NCI-H526 (cell line): ENCODE measurements at regions not wholly inside any gene's neighbourhood (a gene's known extent, or its start where the extent isn't known, plus 50 kb on each side); places are given as distances from the start of the nearest gene placed in this dataset.
A peak's percentile ranks its signal among the peaks of the same experiment; 100 is the strongest.

Experiments
- DNase-seq, 2 experiments: peaks; one replicate each; lab custom pipeline; 2025; lab: John Stamatoyannopoulos, UW

DNA sequence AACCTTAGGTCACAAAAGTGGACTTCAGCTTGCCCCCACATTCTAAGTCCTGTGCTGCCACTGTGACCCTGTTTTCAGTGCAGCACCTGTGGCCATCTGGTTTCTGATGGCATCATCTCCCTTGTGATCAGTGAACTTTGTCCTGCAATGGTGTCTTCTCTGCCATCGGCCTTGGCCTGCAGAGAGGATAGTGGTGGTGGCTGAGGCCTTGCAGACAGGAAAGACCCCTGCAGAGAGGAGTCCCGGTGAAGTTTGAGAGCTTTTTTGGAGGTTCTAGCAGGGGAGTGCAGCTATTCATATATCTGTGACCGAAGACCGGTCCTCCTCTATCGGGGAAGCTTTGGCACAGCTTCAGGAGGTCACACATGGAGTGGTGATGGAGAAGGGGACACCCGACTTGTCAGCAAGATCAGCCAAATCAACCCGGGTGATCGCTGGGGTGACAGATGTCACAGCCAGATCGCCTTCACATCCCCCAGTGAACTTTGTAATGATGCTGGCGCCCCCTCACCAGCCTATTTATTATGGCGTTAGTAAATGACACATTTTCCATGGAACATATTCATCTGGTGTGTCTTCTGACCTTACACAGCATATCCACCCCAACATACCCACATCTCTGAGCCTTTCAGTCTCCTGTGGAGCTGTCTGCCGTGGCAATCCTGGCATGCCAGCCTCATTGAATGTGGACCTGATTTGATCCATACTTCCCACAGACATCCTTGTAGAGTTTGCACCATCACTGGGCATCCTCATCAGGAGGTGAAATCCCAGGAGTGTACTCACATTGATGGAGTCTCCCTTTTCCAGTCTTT is 136.1 kb downstream of the PAPOLA start:
- no peak for DNase-seq

DNA sequence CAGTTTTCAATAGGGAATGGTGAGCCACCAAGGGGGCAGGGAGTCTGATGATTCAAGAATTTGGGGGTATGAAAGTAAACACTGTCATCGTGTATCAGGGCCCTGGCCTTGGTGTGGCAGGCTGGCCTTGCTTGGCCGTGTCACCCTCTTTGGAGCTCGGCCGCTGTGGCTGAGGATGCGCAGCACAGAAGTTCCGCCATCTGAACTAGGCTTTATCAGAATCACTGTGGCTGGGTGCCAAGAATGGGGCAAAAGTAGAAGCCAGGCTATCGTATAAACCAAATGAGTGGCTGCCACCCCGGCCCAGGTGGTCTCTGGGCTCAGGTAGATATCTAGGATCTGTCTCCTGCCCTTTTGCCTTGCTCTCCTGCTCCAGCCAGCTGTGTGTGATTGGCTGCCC is 137.4 kb downstream of the PAPOLA start:
- DNase-seq, result no peak

DNA sequence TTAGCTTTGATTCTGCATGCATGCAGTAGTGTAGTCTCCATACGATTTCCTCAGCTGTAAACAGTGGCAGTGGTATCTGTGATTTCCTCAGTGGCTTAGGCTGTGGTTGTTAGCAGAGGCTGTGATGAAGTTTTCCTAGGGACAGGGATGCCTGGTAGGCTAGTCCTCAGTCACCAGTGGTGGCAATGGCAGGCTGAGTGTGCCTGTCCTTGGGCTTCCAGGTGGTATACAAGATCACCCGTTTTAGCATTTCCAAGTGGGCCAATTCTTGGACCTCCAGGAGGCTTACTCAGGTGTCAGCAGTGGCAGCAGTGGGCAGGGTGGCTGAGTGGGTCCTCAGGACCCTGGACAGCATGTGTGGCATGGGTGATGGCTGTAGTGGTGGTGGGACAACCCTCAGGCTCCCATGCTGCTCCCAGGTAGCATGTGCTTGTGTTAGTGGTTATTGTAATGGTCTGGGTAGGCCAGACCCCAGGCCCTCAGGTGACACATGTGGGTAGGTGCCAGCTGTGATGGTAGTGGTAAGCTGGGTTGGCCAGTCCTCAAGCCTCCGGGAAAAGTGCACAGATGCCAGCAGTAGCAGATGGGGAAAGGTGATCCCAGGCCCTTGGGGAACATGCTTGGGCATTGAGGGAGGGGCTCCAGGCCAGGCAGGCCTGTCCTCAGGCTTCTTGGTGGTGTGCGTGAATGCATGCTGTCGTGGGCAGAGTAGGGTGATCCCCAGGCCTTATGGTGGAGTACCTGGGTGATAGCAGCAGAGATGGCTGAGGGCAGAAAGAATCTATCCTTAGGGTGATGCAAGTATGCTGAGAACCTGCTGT is 146.5 kb downstream of the PAPOLA start:
- no peak for DNase-seq

DNA sequence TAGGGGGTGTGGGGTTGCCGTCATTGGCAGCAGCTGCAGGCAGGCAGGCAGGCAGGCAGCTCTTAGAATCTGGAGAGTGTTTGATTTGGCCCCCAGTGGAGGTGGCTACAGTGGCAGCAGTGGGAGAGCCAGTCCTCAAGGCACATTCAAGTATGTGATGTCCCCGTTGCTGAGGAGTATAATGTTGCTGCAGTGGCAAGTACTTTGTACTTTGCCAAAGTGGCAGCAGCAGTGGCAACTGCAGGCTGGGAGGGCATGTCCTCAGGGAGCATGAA is 147.1 kb downstream of the PAPOLA start:
- no peak for DNase-seq

DNA sequence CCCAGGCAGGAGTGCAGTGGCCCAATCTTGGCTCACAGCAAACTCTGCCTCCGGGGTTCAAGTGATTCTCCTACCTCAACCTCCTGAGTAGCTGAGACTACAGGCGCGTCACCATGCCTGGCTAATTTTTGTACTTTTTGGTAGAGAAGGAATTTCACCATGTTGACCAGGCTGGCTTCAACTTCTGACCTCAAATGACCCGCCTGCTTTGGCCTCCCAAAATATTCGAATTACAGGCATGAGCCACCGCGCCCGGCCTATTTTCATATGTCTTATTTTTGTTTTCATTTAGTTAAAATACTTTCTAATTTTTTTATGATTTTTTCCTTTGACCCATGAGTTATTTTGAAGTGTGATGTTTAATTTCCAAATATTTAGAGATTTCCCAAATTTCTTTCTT is 143.6 kb upstream of the VRK1 start:
- DNase-seq, result no peak

DNA sequence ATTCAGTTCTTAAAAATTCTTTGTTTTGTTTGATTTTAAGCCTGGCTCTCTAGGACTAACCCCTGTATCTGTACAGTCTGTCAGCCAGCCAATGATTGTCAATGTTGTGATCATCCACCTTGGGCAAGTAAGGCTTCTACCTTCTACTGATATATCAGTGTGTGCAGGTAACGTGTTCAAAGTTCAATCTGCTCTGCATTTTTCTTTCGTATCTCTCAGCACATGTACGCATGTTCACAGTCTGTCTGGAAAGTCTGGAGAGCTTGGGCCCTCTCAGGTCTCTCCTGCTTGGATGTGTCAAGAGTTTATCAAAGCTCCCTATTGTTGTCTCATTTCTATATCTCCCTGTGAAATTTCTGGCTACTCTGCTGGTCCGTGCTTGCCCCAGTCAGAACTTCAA is 138.6 kb upstream of the VRK1 start:
- DNase-seq, result no peak

DNA sequence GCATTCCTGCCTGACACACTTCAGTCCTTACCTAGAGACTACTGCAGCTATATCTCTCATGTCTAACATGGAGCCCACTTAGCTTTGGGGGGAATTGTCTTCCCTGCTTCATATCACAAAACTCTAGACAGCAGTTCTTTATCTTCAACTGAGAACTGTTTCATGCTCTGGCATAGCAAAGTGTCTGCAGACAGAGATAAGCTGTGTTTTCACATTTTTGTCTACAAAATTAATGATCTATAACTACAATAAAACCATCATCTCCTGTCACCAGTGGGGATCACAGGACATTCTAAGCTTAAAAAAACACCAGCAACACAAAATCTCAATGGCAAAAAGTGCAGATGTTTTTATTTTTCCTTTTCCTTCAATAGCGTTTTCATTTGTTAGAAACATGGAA is 137.1 kb upstream of the VRK1 start:
- no peak for DNase-seq

DNA sequence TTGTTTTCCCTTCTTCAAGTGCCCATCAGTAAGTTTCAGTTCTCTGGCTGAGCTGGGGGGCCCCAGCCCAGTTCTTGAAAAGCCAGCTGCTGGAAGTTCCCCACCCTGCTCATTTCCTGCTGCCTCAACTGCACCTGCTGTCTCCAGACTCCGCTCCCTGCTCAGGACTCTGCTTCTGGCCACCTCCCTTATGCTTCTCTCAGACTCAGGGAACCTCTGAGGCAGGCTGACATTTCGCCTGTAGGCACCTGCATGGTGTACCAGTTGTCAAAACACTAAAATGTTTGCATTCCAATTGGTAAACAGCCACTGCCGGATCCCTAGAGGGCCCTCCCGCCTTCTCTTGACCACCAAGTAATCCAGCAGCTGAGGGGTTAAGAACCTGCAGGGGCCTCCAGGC is 136.5 kb upstream of the VRK1 start:
- DNase-seq, result no peak

DNA sequence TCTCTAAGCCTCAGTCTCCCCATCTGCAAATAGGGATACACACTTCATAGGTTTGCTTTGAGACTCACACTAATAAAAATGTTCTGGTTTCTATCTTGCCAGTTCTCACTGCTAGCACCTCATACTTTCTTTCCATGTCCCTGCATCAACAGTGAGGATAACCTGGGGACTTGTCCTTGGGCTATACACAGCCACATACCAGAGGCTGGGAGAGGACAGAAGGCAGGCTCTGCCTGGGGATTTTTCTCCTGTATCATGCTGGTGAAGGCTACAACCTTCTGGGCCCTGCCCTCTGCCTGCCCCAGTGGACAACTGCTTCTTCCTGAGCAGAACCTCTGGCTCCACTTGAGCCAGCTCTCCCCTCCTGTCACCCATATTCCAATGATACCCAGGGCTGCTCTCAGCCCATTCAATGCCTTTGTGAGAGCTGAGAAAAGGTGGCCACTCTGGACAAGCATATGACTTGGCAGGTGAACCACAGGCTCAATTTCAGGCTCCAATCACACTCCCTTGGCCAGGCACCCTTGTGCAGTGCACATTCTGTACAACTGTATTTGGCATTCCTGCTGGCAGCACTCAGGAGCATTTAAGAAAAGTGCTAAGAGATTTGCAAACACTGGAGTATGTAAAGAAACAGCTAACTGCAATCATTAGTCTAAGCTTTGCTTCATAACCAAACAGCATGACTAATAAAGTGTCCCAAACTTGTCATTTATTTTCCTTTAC is 135.8 kb upstream of the VRK1 start:
- DNase-seq, result no peak

DNA sequence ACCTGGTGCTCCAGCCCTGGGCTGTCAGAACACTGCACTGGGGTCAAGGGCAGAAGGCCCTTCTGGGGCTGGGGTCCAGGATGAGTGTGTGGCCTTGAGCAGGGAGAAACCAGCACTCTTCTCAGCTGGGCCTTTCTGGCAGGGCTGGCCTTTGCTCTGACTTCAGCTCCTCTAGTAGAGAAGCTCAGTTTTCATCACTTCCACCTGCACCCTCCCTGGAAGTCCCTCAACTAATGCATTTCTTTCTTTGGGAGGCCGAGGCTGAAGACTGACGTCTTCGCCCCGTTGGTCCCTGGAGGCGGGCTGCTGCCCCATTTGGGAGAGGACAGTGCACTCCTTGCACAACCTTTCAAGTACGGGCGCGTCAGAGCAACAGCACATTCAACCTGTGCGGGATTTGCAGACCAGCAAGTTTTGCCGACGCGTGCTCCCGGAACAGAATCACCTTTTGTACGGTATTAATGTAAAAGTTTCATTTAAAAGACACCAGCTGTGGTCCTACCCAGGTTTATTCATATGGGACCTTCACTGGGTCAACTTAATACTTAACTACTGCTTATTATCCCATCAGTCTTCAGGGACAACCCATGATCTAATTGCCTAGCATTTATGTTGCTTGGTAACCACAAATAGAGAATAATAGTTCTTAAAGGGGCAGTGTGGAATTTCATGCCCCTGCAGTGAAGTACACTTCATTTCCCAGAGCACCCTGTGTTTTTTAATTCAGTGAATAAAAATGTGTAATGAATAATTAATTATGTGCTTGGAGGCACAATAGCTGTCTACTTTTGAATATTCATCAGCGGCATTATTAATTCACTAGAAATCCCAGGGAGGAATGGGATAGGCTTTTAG is 134.8 kb upstream of the VRK1 start:
- DNase-seq, result peak in 1 of 2 experiments; percentile 50

DNA sequence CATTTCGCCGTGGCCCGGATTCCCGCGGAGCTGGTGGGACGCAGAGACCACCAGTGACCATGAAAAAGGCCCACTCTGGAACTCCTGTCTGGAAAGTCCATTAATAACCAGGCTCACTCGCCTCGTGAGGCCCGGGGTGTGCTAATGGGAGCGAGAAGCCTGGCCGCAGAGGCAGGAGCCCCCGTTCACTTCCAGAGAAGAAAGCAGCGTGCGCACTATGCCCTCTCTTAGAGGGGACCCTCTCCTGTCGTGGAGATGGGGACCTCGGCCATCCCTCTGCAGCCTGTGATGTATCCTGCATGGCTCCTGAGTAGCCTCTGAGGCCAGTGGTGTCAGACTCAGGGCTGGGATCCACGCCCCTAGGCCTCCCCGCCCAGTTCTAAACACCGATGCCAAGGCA is 134.1 kb upstream of the VRK1 start:
- DNase-seq, result no peak

DNA sequence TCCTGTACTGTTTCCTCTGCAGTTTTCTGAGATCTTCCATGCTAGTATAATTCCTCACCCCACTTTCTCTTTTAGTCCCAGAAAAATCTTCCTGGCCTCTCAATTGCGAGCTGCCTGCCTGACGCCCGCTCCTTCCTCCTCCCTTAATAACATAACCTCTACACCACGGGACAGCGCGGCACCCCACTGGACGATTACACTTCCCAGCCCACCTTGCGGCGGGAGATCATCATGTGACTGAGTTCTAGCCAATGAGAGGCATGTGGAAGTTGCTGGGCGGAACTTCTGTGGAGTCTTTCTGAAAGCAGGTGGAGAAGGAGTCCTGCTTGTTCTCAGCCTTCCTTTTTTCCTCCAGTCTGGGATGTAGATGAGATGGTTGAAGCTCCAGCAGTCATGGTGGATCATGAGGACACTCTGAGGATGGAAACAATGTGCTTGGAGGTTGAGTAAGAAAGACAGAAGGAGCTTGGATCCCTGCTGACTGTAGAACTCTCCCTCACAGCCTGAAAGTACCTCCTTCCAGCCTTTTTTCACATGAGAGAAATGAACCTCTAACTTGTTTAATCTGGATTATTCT is 133.6 kb upstream of the VRK1 start:
- DNase-seq, result no peak

DNA sequence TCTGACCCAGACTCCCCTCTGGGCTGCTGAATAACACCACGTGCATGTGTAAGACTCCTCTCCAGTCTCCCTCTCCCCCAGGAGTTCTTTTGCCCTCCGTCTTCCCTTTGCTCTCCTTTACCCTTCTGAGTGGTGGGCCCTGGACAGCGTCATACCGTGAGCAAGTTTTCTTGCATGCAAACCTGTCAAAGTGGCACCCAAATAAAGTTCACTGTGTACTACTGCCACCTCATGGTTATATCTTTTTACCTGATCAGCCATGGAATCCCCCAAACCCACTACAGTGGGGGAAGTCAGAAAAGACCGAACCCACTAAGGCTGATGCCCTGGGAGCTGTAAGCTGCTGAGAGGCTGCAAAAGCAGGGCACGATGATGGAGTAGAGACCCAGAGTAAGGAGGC is 131.1 kb upstream of the VRK1 start:
- DNase-seq, result peak in 1 of 2 experiments; percentile 46

DNA sequence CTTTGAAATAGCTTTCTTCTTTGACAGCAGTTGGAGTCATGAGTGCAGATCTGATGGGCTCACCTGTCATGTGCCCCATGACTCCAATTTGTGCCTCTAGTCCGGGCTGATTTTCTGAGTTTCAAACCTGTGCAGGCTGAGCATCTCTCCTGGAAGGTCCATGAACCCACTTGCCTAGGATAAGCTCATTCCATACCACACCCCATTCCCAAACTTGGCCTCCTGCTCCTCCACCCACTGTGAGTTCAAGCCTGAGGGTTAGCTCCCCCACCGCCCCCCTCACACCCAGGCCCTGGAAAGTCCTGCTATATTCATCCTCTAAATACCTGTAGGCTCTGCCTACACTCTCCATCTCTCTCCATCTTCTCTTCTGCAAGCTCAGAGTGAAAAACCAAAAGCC is 126.8 kb upstream of the VRK1 start:
- DNase-seq, result no peak

DNA sequence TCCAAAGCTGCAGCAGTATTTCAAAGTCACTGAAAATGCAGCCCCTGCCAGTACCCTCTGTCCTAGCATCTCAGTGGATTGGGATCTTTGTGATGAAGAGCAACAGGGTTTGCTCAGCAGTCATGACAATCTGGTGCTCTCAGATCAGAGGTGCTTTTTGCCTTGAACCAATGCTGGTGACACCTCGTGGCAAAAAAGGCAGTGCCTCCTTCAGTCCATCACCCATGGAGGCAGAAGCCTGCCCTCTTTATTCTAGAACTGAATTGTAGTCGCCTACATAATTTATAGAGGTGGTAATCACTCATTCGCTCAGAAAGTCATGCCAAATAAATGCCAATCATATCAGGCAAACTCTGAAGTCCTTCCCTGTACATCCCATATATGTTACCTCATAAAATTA is 126.0 kb upstream of the VRK1 start:
- no peak for DNase-seq

DNA sequence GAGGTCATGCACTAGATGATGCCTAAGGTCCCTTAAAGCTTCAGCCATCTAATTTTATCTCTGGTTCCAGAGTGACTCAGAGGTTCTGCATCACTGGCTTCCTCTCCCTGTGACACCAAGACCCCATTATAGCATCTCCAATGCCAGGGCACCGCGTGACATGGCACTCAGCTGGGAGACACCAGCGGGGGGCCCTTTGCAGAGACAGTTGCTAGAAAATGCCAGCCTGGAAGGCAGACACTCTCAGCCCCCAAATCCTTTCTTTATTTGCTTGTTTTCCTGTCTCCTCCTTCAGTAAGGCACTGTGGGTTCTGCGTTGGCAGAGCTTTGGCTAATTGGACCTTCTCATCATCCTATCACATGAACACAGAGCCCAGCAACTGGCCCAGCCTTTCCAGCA is 123.5 kb upstream of the VRK1 start:
- DNase-seq, result no peak

DNA sequence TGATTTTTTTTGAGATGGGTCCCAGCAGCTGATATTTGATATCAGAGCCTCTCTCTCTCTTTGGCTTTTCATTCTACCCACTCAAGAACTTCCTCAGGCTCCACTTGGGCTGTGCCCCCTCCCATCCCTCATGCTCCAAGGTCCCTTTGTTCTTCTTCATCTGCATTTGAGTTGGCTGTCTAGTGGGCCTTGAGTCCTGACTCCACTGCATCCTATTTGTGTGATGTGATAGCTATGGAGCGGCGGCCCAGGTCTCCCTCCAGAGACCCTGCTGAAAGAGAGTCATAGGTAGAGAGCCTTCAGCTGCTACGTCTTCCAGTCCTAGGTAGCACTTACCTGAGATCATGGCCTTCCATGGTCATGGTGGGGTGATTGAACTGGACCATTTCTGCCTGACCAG is 123.1 kb upstream of the VRK1 start:
- no peak for DNase-seq

DNA sequence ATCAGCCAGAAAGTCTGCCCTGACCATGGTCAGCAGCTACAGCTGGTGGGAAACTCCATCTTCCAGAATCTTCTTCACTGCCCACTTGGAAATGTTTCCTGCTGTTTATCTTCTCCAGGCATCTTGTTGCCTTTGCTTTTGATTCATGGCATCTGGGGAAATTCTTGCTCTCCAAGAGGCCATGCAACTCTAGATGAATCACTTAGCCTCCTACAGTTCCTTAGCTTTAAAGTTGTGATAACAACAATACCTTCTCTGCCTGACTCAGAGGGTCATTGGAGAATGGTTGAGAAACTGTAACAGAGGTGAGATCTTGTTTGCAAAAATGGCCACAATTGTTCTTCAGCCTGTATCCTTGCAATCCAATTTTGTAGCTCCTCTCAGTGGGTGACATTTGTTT is 121.0 kb upstream of the VRK1 start:
- no peak for DNase-seq

DNA sequence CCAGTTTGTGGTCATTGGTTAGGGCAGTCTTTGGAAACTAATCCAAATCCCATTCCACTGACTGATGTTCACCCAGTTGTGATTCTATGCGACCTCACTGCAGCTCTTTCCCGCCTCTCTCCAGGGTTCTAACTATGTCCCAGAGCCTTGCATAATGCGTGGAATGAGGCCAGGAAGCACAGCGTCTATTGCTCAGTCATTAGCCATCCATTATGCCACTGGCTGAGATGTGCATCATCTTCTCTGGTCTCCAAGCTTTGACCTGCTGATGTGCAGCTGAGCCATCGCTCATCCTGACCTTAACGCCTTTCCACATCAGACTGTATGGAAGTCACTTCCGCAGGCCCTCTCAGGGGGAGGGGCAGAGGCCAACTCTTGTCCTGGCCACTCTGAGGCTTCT is 115.4 kb upstream of the VRK1 start:
- no peak for DNase-seq

DNA sequence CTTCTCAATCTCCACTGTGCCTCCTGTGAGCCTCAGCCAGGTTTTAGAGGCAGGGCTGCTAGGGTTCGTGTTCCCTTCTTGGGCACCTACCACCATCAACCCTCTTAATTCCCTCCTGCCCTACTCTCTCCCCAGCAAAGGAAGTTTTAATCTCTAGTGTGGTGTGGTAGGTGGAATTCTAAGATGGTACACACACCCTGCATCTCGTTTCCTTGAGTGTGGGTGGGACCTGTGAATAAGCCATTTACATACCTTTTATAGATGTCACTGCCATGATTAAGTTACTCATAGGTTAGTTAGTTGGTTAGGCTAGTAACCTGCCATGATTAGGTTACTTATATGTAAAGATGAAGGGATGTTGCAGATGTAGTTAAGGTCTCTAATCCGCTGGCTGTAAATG is 114.8 kb upstream of the VRK1 start:
- DNase-seq, result no peak

DNA sequence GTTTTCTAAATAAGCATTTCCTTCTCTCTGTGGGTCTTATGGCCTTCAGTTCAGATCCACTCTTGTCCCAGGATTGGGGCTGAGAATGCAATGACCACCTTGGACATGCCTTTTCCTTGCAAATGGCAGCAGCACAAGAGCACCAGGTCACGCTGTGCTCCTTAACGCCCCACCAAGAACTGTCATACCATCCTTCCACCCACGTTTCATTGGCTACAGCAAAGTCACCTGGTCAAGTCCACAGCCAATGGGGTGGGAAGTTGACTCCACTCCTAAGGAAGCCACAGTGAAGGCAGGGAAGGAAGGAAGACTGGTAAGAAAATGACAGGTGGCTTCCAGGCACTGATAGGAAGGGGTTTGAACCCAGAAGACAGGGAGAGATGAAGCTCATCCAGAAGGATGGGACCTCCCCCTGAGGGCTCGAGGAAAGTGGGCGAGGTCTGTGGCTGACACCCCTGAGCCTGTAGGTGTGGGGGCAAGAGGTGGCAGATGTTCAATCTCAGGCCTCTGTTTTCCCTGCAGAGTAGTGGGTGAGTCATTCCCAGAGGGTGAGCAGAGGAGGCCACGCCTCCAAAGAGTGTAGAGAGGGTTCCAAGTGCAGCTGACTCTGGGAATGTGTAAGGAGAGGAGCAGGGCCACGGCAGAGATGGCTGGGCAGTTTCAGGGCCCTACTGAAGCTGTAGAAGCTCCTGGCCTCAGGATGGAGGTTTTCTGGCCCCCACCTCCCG is 113.5 kb upstream of the VRK1 start:
- no peak for DNase-seq
